ENCODE measurements at regions not wholly inside any gene's neighbourhood (a gene's known extent, or its start where the extent isn't known, plus 50 kb on each side); places are given as distances from the start of the nearest gene placed in this dataset.

DNA sequence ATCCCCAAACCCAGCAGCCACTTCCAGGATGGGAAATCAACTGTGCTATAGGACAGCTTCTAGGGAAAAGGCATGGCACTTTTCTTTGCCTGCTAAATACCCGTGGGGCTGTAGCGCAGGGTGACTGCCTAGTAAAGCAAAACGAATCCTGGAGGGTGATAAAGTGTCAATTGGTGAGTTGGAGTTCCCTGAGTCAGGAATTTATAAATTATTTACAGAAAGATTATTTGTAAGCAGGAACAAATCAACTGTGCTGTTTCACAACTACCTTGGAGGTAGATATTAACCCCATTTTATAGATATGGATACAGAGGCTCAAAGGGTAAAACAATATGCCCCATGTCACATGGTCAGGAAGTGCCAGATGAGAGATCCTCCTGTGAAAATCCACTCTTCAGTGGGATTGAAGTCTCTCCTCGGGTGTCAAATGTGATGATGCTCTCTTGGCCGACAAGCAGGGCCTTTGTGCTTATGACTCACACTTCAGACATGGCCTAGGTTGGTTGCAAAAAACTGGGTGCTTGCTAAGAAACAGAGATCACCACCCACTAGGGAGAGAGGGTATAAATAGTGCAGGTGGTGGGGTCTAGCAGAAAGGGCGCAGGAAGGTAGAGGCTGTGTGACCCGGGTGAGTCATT, 383.2 kb upstream of the ZMIZ1 start:
- peak; percentile 4 for DNase-seq (ENCODE audit: low read depth)
- no peak overlapping the region for H3K4me3 ChIP-seq (ENCODE audit: low read depth, low read length)
- TF ChIP-seq, protein P1, sequence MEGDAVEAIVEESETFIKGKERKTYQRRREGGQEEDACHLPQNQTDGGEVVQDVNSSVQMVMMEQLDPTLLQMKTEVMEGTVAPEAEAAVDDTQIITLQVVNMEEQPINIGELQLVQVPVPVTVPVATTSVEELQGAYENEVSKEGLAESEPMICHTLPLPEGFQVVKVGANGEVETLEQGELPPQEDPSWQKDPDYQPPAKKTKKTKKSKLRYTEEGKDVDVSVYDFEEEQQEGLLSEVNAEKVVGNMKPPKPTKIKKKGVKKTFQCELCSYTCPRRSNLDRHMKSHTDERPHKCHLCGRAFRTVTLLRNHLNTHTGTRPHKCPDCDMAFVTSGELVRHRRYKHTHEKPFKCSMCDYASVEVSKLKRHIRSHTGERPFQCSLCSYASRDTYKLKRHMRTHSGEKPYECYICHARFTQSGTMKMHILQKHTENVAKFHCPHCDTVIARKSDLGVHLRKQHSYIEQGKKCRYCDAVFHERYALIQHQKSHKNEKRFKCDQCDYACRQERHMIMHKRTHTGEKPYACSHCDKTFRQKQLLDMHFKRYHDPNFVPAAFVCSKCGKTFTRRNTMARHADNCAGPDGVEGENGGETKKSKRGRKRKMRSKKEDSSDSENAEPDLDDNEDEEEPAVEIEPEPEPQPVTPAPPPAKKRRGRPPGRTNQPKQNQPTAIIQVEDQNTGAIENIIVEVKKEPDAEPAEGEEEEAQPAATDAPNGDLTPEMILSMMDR (IDR thresholded peaks at IDR 0.05; ENCODE audit: insufficient read depth, low read depth, low read length) = no peak

DNA sequence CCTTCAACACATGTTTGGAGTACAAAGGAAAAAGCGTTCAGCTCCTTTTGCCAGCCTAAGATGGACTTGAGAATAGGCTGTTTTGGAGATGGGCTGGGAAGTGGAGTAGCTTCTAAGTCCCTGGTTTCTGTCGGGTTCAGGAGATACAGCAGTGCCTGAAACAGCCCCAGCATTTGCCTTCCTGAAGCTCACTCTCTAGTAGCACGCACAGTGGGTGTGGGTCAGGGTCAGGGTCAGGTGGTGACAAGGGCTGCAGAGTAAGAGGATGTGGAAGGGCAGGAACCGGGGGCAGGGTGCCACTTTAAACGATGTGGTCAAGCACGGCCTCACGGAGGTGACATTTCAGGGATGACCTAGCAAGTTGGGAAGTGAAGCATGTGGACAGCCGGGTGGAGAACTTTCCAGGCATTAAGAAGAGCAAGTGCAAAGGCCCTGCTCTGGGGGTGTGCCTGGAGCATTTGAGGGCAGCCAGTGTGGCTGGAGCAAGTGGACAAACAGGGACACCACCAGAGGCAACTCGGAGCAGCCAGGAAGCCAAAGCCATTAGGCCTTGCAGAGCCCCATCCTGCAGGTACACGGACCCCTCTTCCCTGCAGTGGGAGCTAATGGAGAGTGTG, 382.2 kb upstream of the ZMIZ1 start:
- H3K4me3 ChIP-seq (ENCODE audit: low read depth, low read length) = no peak overlapping the region
- no peak for DNase-seq (ENCODE audit: low read depth)
- TF ChIP-seq, protein P1 (IDR thresholded peaks at IDR 0.05; ENCODE audit: insufficient read depth, low read depth, low read length) = no peak

DNA sequence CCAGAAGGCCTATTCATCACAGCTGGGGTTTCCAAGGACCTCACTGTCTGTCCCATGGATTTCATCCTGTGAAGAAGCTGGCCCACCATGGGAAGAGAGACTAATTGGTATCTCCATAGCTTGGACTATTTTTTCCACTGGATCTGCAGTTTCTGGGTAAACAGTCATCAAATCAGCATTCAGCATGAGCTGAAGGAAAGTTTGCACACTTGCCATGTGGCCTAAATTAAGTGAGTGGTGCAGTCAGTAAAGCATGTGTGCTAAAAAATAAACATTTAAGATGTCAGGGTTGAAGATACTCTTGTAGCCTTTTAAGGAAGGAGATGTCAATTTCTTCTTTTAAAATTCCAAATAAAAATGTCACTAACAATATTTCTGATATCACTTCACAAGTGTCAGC, 381.1 kb upstream of the ZMIZ1 start:
- H3K4me3 ChIP-seq (ENCODE audit: low read depth, low read length) = no peak overlapping the region
- no peak for DNase-seq (ENCODE audit: low read depth)
- TF ChIP-seq, protein P1 (IDR thresholded peaks at IDR 0.05; ENCODE audit: insufficient read depth, low read depth, low read length) = no peak

DNA sequence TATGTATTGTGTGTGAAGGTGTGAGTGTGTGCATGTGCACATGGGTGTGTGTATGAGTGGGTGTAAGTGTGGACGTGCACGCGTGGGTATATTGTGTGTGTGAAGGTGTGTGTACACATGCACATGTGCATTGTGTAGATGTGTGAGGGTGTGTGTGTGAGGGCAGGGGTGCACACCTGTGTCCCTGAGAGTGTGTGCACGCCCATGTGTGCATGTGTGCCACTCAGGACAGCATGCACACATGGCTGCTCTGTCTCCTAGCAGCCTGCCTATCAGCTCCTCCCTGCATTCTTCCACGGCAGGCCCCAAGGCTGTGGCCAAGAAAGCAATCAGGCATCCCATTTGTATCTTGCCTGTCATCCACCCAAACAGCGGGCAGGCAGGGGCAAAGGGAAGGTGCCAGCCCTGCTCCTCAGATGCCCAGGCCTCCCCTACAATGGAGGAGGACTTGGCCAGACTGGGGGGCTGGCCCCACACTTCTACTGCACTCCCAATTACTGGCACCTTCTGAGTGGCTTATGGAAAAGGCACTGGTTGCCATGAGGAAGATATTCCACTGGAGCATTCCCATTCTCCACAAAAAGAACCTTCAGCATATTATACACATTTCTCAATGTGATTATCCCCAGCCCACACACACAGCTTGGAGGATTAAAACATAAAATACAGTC, 380.4 kb upstream of the ZMIZ1 start:
- no peak for DNase-seq (ENCODE audit: low read depth)
- TF ChIP-seq, protein P1 (IDR thresholded peaks at IDR 0.05; ENCODE audit: insufficient read depth, low read depth, low read length) = no peak
- H3K4me3 ChIP-seq (ENCODE audit: low read depth, low read length) = no peak overlapping the region

DNA sequence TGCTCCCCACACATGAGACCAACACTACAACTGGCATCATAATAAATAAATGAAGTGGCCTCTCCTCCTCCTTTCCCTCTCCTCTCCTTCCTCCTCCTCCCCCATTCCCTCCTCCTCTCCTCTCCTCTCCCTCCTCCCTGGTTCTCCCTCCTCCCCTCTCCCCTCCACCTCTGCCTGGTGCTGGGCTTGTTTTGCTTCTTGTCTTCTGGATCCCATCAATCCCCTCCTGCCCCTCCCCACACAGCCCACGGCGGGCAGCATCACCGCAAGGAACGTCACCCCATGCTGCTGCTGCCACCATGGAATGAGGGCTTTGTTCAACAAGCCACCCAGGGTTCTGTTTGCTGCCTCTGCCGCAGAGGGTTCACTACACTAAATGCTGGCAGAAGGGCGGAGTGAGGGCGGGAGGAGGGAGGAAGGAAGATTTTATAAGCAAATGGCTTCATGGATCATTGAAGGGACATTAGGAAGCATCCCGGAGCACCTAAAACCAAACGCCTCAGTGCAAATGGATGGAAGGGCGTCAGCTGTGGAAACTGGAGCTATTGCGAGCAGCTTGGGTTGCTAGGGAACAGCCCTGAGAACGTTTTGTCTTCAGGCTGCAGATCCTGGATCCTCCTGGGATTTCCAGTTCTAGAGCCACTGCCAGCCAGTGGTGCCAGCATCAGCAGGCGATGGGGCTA, 379.7 kb upstream of the ZMIZ1 start:
- DNase-seq (ENCODE audit: low read depth) = no peak
- TF ChIP-seq, protein P1 (IDR thresholded peaks at IDR 0.05; ENCODE audit: insufficient read depth, low read depth, low read length) = no peak

DNA sequence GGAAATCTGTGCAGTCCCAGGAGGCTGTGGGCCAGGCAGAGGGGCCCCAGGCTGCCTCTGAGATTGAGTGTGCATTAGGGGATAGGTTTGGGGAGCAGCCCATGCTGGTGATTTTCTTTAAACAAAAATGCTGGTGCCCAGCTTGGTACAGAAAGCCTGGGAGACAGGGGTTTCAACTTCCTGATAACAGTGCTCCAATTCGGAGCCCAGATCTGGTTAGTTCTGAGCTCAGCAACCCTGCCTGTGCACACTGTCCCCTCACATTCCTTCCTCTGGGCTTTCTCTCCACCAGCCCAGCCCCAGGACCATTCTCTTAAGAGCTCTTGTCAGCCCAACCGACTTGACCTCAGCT, 379.2 kb upstream of the ZMIZ1 start:
- no peak for DNase-seq (ENCODE audit: low read depth)
- TF ChIP-seq, protein P1 (IDR thresholded peaks at IDR 0.05; ENCODE audit: insufficient read depth, low read depth, low read length) = no peak
- H3K4me3 ChIP-seq (ENCODE audit: low read depth, low read length) = no peak overlapping the region

More for the DNA sequence above, 379.7 kb upstream of the ZMIZ1 start:
- no peak overlapping the region for H3K4me3 ChIP-seq (ENCODE audit: low read depth, low read length)

All from fibroblast of villous mesenchyme (primary cell).